ENCODE measurements at regions not wholly inside any gene's neighbourhood (a gene's known extent, or its start where the extent isn't known, plus 50 kb on each side); places are given as distances from the start of the nearest gene placed in this dataset.
"Not testable (repeated sequence)": the region's sequence is repeated elsewhere in the genome, so short reads cannot be mapped to it uniquely, and the experiment has no call there.

DNA sequence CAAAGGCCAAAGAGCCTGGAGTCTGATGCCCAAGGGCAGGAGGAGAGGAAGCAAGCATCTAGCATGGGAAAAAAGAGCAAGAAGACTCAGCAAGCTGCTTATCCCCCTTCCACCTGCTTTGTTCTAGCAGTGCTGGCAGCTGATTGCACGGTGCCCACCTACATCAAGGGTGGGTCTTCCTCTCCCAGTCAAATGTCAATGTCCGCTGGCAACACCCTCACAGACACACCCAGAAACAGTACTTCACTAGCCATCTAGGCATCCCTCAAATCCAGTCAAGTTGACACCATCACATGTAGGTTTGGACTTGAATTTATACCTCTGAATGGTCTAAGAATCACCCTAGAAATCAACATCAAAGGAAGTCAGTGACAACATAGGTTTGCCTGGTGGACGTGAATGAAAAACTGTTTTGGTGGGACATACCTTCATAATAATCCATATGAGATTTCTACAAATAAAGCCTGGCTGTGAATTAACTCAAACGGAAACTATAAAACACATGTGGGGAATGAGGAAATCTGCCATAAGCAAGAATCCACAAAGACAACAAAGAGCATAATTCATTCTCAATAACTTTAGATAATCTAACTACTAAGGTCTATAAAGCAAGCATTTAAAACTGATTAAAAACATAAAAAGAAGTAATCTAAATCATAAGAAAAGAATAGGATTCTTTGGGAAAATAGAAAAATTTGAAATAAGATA is 185.8 kb upstream of the JADE1 start:
- Mint-ChIP-seq H3K9me3 (no peaks in the 10 kb centered on the region), H3K27ac (no peak overlapping the region), H3K27me3 (ENCODE audit: low read depth) (peaks cover 7% of the 10 kb centered on the region), H3K36me3 (ENCODE audit: low read depth) (no peaks in the 10 kb centered on the region), H3K4me1 (ENCODE audit: low read depth) (no peaks in the 10 kb centered on the region), H3K4me3 (no peak overlapping the region)

DNA sequence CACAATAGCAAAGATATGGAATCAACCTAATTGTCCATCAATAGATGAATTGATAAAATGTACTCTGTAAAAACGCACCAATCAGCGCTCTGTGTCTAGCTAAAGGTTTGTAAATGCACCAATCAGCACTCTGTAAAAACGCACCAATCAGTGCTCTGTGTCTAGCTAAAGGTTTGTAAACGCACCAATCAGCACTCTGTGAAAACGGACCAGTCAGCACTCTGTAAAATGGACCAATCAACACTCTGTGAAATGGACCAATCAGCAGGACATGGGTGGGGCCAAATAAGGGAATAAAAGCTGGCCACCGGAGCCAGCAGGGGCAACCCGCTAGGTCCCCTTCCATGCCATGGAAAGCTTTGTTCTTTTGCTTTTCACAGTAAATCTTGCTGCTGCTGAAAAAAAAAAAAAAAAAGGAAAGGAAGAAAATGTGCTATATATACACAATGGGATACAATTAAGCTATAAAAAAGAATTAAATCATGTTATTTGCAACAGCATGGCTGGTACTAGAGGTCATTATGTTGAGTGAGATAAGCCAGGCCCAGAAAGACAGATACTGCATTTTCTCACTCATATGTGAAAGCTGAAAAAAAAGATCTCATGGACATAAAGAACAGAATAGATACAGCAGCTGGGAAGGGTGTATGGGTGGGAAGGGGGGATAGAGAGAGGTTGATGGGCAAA is 189.1 kb upstream of the JADE1 start:
- not testable (repeated sequence) for H3K36me3 Mint-ChIP-seq (ENCODE audit: low read depth); H3K9me3 Mint-ChIP-seq; H3K27me3 Mint-ChIP-seq (ENCODE audit: low read depth); H3K4me3 Mint-ChIP-seq; H3K27ac Mint-ChIP-seq; H3K4me1 Mint-ChIP-seq (ENCODE audit: low read depth)

- no peaks in the 10 kb centered on the region for H3K36me3 Mint-ChIP-seq (ENCODE audit: low read depth)
- H3K9me3 Mint-ChIP-seq = peaks cover 4% of the 10 kb centered on the region
- peaks cover 3% of the 10 kb centered on the region for H3K27me3 Mint-ChIP-seq (ENCODE audit: low read depth)
- no peak overlapping the region for H3K4me3 Mint-ChIP-seq
- no peak overlapping the region for H3K27ac Mint-ChIP-seq
- H3K4me1 Mint-ChIP-seq (ENCODE audit: low read depth) = no peaks in the 10 kb centered on the region
These were observed 194.3 kb upstream of the JADE1 start for GRCh38 chr4:128615197-128615596.

DNA sequence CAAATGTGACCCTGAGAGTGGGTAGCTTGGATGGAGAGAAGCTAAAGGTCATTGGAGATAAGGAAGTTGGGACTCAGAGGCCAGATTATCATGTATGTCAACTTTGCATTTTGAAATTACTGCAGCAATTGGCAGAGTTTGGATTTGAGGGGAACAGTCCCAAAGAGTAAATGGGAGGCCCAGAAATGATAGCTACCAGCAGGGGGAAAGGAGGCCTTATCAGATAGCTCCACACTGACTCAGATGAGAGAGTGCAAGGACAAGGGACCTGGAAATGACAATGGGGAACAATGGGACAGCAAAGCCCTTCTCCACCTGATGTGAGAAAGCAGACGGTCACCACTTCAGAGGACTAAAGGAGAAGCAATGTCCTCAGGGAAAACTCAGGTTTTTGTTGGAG is 201.5 kb upstream of the JADE1 start:
- no peak overlapping the region for H3K27ac Mint-ChIP-seq
- no peaks in the 10 kb centered on the region for H3K9me3 Mint-ChIP-seq
- H3K4me3 Mint-ChIP-seq = no peak overlapping the region
- H3K36me3 Mint-ChIP-seq (ENCODE audit: low read depth) = no peaks in the 10 kb centered on the region
- no peaks in the 10 kb centered on the region for H3K27me3 Mint-ChIP-seq (ENCODE audit: low read depth)
- no peaks in the 10 kb centered on the region for H3K4me1 Mint-ChIP-seq (ENCODE audit: low read depth)

DNA sequence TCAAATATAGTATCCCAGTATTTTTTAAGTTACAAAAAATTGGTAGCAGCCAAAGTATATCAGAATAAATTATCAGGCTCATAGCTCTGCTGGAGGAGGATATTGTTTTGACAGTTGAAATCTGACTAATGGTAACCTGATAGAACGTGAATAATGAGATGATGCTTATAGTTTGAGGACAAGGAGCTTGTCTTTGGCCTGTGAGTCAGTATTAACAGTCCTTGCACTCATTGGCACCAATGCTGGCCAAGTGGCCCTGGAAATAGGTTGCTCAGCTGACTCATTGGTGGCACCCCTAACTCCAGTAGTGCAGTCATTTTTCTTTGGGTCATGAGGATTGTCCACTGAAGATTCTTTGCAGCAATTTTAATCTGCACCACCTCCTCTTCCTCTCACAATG is 203.3 kb upstream of the JADE1 start:
- H3K4me3 Mint-ChIP-seq = no peak overlapping the region
- no peaks in the 10 kb centered on the region for H3K27me3 Mint-ChIP-seq (ENCODE audit: low read depth)
- no peaks in the 10 kb centered on the region for H3K36me3 Mint-ChIP-seq (ENCODE audit: low read depth)
- no peak overlapping the region for H3K27ac Mint-ChIP-seq
- H3K4me1 Mint-ChIP-seq (ENCODE audit: low read depth) = no peaks in the 10 kb centered on the region
- no peaks in the 10 kb centered on the region for H3K9me3 Mint-ChIP-seq

GRCh38 chr4:128604840-128605239 is 204.7 kb upstream of the JADE1 start:
- H3K4me1 Mint-ChIP-seq (ENCODE audit: low read depth) = no peaks in the 10 kb centered on the region
- no peaks in the 10 kb centered on the region for H3K9me3 Mint-ChIP-seq
- H3K27ac Mint-ChIP-seq = no peak overlapping the region
- H3K36me3 Mint-ChIP-seq (ENCODE audit: low read depth) = no peaks in the 10 kb centered on the region
- no peaks in the 10 kb centered on the region for H3K27me3 Mint-ChIP-seq (ENCODE audit: low read depth)
- H3K4me3 Mint-ChIP-seq = no peak overlapping the region

DNA sequence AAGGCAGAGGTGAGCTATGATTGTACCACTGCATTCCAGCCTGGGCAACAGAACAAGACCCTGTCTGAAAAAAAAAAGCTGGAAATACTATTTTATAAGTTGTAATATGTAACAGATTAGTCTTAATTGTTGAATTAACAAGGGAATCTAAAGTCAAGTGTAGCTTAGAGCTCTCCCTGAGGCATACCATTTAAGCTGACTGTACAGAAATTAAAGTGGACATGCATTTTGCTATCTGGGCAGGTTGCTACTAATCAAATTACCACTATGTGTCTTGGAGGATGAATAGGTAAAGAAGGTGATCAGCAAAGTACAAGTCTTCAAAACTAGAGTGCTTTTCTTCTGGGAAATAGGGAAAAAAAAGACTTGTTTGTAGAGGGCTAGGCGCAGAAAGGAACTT is 205.3 kb upstream of the JADE1 start:
- no peak overlapping the region for H3K27ac Mint-ChIP-seq
- no peaks in the 10 kb centered on the region for H3K36me3 Mint-ChIP-seq (ENCODE audit: low read depth)
- H3K27me3 Mint-ChIP-seq (ENCODE audit: low read depth) = no peaks in the 10 kb centered on the region
- H3K4me1 Mint-ChIP-seq (ENCODE audit: low read depth) = no peaks in the 10 kb centered on the region
- H3K9me3 Mint-ChIP-seq = no peaks in the 10 kb centered on the region
- H3K4me3 Mint-ChIP-seq = no peak overlapping the region

DNA sequence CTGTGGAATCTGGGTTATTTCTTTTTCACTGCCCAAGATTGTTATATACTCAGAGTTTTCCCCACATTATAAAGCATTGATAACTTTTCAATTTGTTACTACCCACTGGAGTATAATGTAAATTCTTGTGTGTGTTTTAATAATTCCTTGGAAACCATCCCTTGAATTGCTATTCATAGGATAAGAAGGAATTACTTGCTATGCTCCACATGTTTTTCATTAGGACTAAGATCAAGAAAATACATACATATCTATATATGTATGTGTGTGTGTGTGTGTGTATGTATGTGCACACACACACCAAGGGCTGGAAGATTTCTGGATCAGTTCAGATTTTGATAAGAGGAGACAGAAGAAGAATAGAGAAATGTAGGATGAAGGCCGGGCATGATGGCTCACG is 206.4 kb upstream of the JADE1 start:
- Mint-ChIP-seq H3K4me1 (ENCODE audit: low read depth) (no peaks in the 10 kb centered on the region), H3K27me3 (ENCODE audit: low read depth) (no peaks in the 10 kb centered on the region), H3K4me3 (no peak overlapping the region), H3K27ac (no peak overlapping the region), H3K36me3 (ENCODE audit: low read depth) (no peaks in the 10 kb centered on the region), H3K9me3 (no peaks in the 10 kb centered on the region)

- H3K9me3 Mint-ChIP-seq = no peaks in the 10 kb centered on the region
- no peak overlapping the region for H3K4me3 Mint-ChIP-seq
- no peaks in the 10 kb centered on the region for H3K4me1 Mint-ChIP-seq (ENCODE audit: low read depth)
- H3K27ac Mint-ChIP-seq = no peak overlapping the region
- no peaks in the 10 kb centered on the region for H3K36me3 Mint-ChIP-seq (ENCODE audit: low read depth)
- no peaks in the 10 kb centered on the region for H3K27me3 Mint-ChIP-seq (ENCODE audit: low read depth)
These were observed 207.4 kb upstream of the JADE1 start for GRCh38 chr4:128601991-128602695.

DNA sequence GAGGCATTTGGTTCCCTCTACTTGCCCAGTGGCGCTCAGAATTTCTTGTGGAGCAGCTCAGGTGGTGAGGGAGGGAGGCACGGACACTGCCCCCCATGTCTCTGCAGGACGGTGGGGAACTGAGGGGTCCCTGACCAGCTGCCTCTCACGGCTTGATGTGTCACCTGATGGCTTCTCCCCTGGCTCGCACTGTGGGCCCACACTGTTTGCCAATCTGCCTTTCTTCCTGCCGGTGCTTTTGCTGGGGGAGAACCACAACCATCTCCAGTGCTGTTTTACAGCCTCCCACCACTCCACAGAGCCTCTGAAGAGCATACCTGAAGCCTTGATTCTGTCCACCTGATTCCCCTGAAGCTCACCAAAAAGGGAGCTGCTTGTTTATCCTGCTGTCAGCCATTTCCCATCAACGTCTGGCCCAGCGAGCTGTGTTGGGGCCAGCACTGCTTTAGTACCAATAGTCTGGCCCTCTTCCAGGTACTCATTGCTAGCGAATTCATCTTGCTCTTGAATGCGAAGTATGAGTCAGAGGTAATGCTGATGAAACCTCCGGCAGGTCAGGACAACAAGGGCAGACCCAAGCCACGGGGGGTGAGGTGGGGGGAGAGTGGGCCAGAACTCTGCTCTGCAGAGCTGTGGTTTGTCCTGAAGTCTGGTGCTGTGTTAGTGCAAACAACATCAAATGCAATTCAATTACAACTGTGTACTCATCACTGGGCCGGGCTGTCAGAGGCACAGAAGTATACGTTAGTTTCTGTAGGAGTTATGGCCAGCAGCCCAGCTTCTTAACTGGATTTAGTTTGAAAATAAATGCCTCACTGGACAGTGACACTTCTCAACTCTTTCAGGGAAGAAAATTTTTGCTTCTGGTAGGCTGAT is 208.3 kb upstream of the JADE1 start:
- Mint-ChIP-seq H3K36me3 (ENCODE audit: low read depth) (no peaks in the 10 kb centered on the region), H3K4me3 (no peak overlapping the region), H3K27me3 (ENCODE audit: low read depth) (no peaks in the 10 kb centered on the region), H3K4me1 (ENCODE audit: low read depth) (no peaks in the 10 kb centered on the region), H3K9me3 (peaks cover 6% of the 10 kb centered on the region), H3K27ac (no peak overlapping the region)

DNA sequence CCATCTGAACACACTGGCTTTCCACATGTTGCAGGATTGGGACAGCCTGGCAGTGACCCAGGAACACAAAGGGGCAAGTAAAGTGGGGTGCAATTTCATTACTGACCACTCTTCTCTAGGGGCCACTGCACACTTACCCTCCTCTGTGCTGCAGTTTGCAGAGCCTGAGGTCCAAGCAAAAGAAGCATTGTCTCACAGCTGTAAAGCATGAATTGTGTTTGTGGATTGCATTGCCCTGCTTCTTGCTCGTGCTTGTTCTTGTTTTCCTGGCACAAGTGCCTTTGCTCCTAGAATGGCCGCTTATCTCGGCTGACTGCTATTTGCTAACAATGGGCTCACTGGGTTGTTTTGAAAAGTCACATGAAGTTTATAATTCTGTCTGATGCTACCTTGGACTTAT is 209.1 kb upstream of the JADE1 start:
- peaks cover 10% of the 10 kb centered on the region for H3K9me3 Mint-ChIP-seq
- no peaks in the 10 kb centered on the region for H3K36me3 Mint-ChIP-seq (ENCODE audit: low read depth)
- no peaks in the 10 kb centered on the region for H3K27me3 Mint-ChIP-seq (ENCODE audit: low read depth)
- H3K4me3 Mint-ChIP-seq = no peak overlapping the region
- no peaks in the 10 kb centered on the region for H3K4me1 Mint-ChIP-seq (ENCODE audit: low read depth)
- H3K27ac Mint-ChIP-seq = no peak overlapping the region

DNA sequence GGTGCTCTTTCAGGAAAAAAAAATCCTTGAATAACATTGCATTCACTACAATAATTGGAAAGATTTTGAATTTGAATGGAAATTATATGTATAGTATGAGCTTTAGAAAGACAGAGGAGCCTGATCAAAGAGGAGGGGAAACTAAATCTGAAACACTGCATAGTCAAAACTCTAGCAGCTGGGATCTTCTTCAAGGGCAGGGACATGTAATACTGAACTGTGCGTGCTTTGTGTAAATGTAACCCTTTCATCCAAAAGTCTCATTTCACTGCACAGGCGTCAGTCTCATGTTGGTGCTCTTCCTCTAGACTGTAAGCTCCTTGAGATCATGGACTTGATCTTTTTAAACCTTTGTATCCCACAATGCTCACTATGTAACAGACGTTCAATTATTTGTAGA is 212.0 kb upstream of the JADE1 start:
- peaks cover 20% of the 10 kb centered on the region for H3K9me3 Mint-ChIP-seq
- H3K27ac Mint-ChIP-seq = no peak overlapping the region
- H3K36me3 Mint-ChIP-seq (ENCODE audit: low read depth) = no peaks in the 10 kb centered on the region
- H3K27me3 Mint-ChIP-seq (ENCODE audit: low read depth) = peaks cover 4% of the 10 kb centered on the region
- H3K4me1 Mint-ChIP-seq (ENCODE audit: low read depth) = no peaks in the 10 kb centered on the region
- H3K4me3 Mint-ChIP-seq = no peak overlapping the region

DNA sequence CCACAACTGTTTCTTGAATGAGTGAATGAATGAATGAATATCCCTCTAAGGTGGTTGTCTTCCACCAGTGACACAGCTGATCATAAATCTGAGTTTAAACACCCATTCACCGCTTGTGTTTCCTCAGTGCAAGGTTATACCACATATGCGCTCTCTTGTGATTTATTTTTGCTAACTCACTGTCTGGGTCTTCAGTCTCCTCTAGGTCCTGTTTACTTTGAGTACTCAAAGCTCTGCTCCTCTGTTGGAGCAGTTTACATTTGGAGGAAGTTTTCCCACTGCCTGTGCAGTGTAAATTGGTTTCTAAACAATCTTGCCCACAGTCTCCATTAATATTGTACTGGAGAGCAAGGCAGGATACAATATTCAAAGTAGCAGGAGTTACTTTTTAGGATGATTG is 212.6 kb upstream of the JADE1 start:
- H3K9me3 Mint-ChIP-seq = peaks cover 20% of the 10 kb centered on the region
- no peaks in the 10 kb centered on the region for H3K36me3 Mint-ChIP-seq (ENCODE audit: low read depth)
- H3K27me3 Mint-ChIP-seq (ENCODE audit: low read depth) = peaks cover 4% of the 10 kb centered on the region
- no peak overlapping the region for H3K27ac Mint-ChIP-seq
- H3K4me1 Mint-ChIP-seq (ENCODE audit: low read depth) = no peaks in the 10 kb centered on the region
- H3K4me3 Mint-ChIP-seq = no peak overlapping the region

GRCh38 chr4:128596115-128596514 is 213.4 kb upstream of the JADE1 start:
- peaks cover 20% of the 10 kb centered on the region for H3K9me3 Mint-ChIP-seq
- H3K36me3 Mint-ChIP-seq (ENCODE audit: low read depth) = no peaks in the 10 kb centered on the region
- no peaks in the 10 kb centered on the region for H3K4me1 Mint-ChIP-seq (ENCODE audit: low read depth)
- no peak overlapping the region for H3K4me3 Mint-ChIP-seq
- H3K27me3 Mint-ChIP-seq (ENCODE audit: low read depth) = peaks cover 4% of the 10 kb centered on the region
- no peak overlapping the region for H3K27ac Mint-ChIP-seq
